Neutrophil (primary cell): ENCODE measurements at regions not wholly inside any gene's neighbourhood (a gene's known extent, or its start where the extent isn't known, plus 50 kb on each side); places are given as distances from the start of the nearest gene placed in this dataset.

Source experiments
- H3K27ac ChIP-seq: fragments of 200-600 bp; sonication (generic); 2 replicates; pipeline ENCODE4 v1.5.1; 2016; ENCODE audit warnings: mild to moderate bottlenecking, moderate library complexity
- H3K27me3 ChIP-seq: fragments of 200-600 bp; sonication (generic); 2 replicates; pipeline ENCODE4 v1.6.0; 2016; ENCODE audit warnings: mild to moderate bottlenecking
- H3K36me3 ChIP-seq: fragments of 200-600 bp; sonication (generic); 2 replicates; pipeline ENCODE4 v1.5.1; 2017
- H3K4me1 ChIP-seq, 2 experiments: fragments of 200-600 bp in 1 of 2; sonication (generic) in 1 of 2; 1 replicate in 1 of 2; 2 replicates in 1 of 2; pipeline versions ENCODE4 v1.5.1 to v1.6.1; 2013 to 2016; ENCODE audit warnings: low read depth in 1 of 2, low read length in 1 of 2, mild to moderate bottlenecking in 1 of 2, moderate library complexity in 1 of 2; ENCODE audit not compliant: control insufficient read depth in 1 of 2, insufficient read depth in 1 of 2
- H3K4me3 ChIP-seq, 2 experiments: fragments of 200-600 bp in 1 of 2; sonication (generic) in 1 of 2; 1 replicate in 1 of 2; 2 replicates in 1 of 2; pipeline ENCODE4 v1.5.1; 2013 to 2016; ENCODE audit warnings: low read depth in 1 of 2, low read length in 1 of 2, mild to moderate bottlenecking in 1 of 2, moderate library complexity in 1 of 2
- H3K9me3 ChIP-seq: fragments of 200-600 bp; sonication (generic); 2 replicates; pipeline ENCODE4 v1.5.1; 2016
- TF ChIP-seq, protein P1 (sequence below): fragments of 200-600 bp; sonication (generic); IDR thresholded peaks from 2 replicates; pipeline ENCODE4 v1.5.1; 2016; ENCODE audit warnings: antibody characterized with exemption

DNA sequence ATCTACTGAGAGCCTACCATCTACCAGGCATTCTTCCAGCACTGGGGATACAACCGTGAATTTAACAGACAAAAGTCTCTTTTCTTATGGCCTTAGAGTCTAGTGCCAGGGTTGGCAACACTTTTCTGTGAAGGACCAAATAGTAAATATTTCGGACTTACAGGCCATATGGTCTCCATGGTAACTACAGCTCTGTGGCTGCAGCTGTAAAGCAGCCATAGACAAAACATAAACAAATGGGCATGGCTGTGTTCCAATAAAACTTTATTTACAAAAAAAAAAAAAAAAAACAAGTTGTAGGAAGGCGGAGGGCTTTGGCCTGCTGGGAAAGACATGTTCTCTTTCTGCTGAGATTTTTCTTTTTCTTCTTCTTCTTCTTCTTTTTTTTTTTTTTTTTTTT is 98.7 kb downstream of the ABCC12 start:
- no peaks in the 10 kb centered on the region for H3K4me1 ChIP-seq
- H3K27ac ChIP-seq, result no peak overlapping the region
- H3K36me3 ChIP-seq, result no peaks in the 10 kb centered on the region
- peaks cover 50% of the 10 kb centered on the region for H3K27me3 ChIP-seq
- TF ChIP-seq, protein P1, sequence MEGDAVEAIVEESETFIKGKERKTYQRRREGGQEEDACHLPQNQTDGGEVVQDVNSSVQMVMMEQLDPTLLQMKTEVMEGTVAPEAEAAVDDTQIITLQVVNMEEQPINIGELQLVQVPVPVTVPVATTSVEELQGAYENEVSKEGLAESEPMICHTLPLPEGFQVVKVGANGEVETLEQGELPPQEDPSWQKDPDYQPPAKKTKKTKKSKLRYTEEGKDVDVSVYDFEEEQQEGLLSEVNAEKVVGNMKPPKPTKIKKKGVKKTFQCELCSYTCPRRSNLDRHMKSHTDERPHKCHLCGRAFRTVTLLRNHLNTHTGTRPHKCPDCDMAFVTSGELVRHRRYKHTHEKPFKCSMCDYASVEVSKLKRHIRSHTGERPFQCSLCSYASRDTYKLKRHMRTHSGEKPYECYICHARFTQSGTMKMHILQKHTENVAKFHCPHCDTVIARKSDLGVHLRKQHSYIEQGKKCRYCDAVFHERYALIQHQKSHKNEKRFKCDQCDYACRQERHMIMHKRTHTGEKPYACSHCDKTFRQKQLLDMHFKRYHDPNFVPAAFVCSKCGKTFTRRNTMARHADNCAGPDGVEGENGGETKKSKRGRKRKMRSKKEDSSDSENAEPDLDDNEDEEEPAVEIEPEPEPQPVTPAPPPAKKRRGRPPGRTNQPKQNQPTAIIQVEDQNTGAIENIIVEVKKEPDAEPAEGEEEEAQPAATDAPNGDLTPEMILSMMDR, result no peak
- no peak overlapping the region for H3K4me3 ChIP-seq
- H3K9me3 ChIP-seq, result no peaks in the 10 kb centered on the region

DNA sequence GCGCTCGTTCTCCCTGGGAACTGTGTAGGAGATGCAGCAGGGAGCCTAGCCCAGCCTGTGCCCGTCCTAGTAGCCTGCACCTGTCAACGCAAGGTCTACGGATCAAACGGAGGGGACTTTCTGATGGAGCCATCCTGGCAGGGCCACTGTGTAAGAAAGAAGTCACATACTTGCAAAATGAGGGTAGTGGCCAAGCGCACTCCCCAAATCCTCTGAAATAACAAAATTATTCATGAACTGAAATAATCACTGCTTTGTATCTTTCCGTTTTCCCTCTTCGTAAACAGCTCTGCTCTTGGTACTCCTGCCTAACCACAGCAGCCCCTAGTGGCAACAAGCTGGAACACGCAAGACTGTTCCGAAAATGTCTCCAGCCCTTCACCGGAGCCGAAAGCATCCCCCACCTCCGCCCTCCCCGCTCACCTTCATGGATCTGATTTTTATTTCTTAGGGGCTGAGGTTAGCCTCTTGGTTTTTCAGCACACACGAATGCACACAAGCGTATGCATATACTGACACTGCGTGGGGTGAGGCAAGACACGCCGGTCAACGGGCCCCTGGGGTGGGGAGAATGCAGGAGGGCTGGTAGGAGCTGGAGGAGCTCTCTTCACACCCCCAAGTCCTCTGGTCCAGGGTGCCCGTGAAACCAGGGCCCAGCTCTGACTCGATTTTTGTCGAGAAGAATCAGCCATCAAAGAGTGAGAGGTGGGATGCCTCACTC is 100.8 kb downstream of the ABCC12 start:
- Histone ChIP-seq H3K27me3 (peaks cover 54% of the 10 kb centered on the region), H3K36me3 (no peaks in the 10 kb centered on the region), H3K4me3 (no peak overlapping the region), H3K4me1 (no peaks in the 10 kb centered on the region), H3K27ac (no peak overlapping the region), H3K9me3 (no peaks in the 10 kb centered on the region)
- TF ChIP-seq, protein P1, result no peak

DNA sequence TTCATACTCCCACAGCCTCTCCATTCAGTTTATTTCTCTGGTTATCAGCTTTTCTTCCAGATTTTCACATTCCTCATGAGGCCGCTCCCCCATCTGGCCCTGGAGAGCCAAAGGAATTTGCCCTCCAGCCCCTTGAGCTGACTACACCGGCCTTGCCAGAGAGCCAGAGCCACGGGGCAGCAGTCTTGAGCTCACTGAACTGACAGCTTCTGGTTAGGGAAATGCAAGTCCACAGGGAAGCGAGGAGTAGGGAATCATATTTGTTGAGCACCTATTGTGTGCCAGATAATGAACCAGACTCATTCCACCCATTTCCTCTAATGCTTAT is 102.4 kb downstream of the ABCC12 start:
- H3K4me1 ChIP-seq, result no peaks in the 10 kb centered on the region

DNA sequence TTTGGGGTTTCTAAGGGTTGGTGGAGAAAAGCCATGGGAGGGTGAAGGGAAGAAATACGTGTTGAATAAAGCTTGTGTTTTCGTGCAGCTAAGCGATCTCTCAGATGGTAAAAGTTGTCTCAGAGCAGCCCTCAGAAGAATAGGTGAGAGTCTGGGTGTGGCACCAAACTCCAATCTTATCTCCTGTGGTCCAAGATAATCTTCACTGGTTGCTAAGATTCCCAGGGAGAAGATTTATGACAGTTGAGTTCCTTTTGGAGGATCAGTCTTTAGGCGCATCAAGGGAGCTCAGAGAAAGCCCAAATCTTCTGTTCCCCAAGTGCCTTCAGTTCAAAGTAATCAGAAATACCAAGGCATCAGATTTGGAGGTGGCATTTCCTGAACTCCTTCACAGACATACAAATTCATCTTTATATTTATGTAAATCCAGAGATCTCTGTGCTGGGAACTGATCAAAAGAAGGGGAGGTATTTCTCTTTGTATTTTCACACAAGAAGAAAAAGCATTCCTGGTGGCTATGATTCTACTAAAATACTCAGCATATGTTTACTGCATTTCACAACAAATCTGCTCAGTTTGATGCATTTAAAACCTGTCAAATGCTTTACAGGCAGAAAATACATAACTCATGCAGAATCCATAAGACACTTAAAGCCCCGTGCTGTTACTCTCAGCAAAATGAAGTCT is 102.9 kb downstream of the ABCC12 start:
- TF ChIP-seq, protein P1, result no peak
- Histone ChIP-seq H3K4me1 (no peaks in the 10 kb centered on the region), H3K36me3 (no peaks in the 10 kb centered on the region), H3K27ac (no peak overlapping the region), H3K9me3 (no peaks in the 10 kb centered on the region), H3K27me3 (peaks cover 54% of the 10 kb centered on the region), H3K4me3 (no peak overlapping the region)

More for the DNA sequence above, 102.4 kb downstream of the ABCC12 start:
- Histone ChIP-seq H3K27me3 (peaks cover 54% of the 10 kb centered on the region), H3K36me3 (no peaks in the 10 kb centered on the region), H3K9me3 (no peaks in the 10 kb centered on the region), H3K27ac (no peak overlapping the region), H3K4me3 (no peak overlapping the region)
- TF ChIP-seq, protein P1, result no peak

DNA sequence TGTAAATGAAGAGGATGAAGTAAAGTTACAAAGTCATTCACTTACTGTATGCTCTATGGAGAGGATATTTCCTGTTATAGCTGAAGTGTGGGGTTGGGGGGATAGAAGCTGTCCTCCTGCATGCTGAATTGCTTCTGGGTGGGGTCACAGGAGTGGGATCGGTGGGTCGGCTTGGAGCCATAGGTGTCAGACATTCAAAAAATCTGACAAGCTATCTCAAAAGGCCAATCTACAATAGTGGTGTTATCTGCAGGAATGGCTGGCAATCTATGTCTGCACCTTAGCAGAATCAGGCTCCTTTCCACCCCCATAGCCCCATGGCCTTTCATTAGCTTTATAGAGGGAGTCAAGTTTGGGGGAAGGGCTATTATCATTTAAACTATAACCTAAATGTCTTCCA is 104.9 kb downstream of the ABCC12 start:
- no peak overlapping the region for H3K4me3 ChIP-seq
- H3K9me3 ChIP-seq, result no peaks in the 10 kb centered on the region
- TF ChIP-seq, protein P1, result no peak
- H3K4me1 ChIP-seq, result no peaks in the 10 kb centered on the region
- no peaks in the 10 kb centered on the region for H3K36me3 ChIP-seq
- no peak overlapping the region for H3K27ac ChIP-seq
- peaks cover 51% of the 10 kb centered on the region for H3K27me3 ChIP-seq
